RWPE2 (cell line): ENCODE measurements at regions not wholly inside any gene's neighbourhood (a gene's known extent, or its start where the extent isn't known, plus 50 kb on each side); places are given as distances from the start of the nearest gene placed in this dataset.
"Not testable (repeated sequence)": the region's sequence is repeated elsewhere in the genome, so short reads cannot be mapped to it uniquely, and the experiment has no call there.

Experiments
- ATAC-seq: fragments of 200-7000 bp; cut with Tn5 transposase; 3 replicates; pipeline ENCODE4 v1.9.1; 2021; ENCODE audit warnings: low read depth
- DNase-seq: peaks from one replicate; pipeline ENCODE4 v3.0.0-alpha.2; 2020; ENCODE audit warnings: low spot score
- H3K27ac ChIP-seq: fragments of 450-650 bp; 2 replicates; pipeline ENCODE4 v1.5.1; 2017; ENCODE audit warnings: mild to moderate bottlenecking; ENCODE audit not compliant: poor library complexity, severe bottlenecking
- H3K27me3 ChIP-seq: fragments of 250-450 bp; sonication (Bioruptor Pico); 2 replicates; pipeline ENCODE4 v1.5.1; 2021; ENCODE audit warnings: mild to moderate bottlenecking, moderate library complexity; ENCODE audit not compliant: insufficient read depth, poor library complexity, severe bottlenecking
- H3K36me3 ChIP-seq: fragments of 250-450 bp; sonication (Bioruptor Pico); 2 replicates; pipeline ENCODE4 v1.5.1; 2020; ENCODE audit warnings: low read depth, mild to moderate bottlenecking, moderate library complexity
- H3K4me1 ChIP-seq: fragments of 250-450 bp; sonication (Bioruptor Pico); 2 replicates; pipeline ENCODE4 v1.5.1; 2021; ENCODE audit warnings: mild to moderate bottlenecking, moderate library complexity; ENCODE audit not compliant: insufficient read depth, poor library complexity, severe bottlenecking
- H3K4me3 ChIP-seq: fragments of 250-450 bp; sonication (Bioruptor Pico); 2 replicates; pipeline ENCODE4 v1.5.1; 2021; ENCODE audit warnings: mild to moderate bottlenecking, moderate library complexity; ENCODE audit not compliant: severe bottlenecking
- H3K9me3 ChIP-seq: fragments of 250-450 bp; sonication (Bioruptor Pico); 2 replicates; pipeline ENCODE4 v1.5.1; 2021; ENCODE audit warnings: mild to moderate bottlenecking, moderate library complexity; ENCODE audit not compliant: severe bottlenecking
- TF ChIP-seq, protein P1 (sequence below): fragments of 450-650 bp; IDR thresholded peaks from one replicate; pipeline ENCODE4 v1.5.1; 2017; ENCODE audit warnings: mild to moderate bottlenecking, moderate library complexity; ENCODE audit not compliant: poor library complexity, severe bottlenecking

DNA sequence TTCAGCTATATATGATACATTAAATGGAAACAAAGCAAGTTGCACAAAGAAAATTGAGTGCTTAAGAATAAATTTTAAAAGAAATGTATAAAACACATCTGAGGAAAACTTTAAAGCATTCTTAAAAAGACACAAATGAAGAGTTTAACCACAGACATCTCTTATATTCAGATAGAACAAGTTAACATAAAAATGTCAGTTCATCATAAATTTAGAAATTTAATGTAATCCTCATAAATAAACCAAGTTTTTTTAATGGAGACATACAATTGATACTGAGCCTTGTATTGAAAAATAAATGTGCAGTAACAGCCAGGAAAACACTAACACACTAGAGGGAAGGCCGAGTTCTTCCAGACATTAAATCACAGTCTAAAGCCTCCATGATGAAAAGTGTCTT is 243.9 kb upstream of the MKLN1 start:
- Histone ChIP-seq H3K27ac (no peak overlapping the region), H3K27me3 (no peaks in the 10 kb centered on the region), H3K36me3 (no peaks in the 10 kb centered on the region), H3K9me3 (no peaks in the 10 kb centered on the region), H3K4me1 (no peaks in the 10 kb centered on the region), H3K4me3 (no peak overlapping the region)
- DNase-seq = no peak
- no peak for ATAC-seq
- TF ChIP-seq, protein P1, sequence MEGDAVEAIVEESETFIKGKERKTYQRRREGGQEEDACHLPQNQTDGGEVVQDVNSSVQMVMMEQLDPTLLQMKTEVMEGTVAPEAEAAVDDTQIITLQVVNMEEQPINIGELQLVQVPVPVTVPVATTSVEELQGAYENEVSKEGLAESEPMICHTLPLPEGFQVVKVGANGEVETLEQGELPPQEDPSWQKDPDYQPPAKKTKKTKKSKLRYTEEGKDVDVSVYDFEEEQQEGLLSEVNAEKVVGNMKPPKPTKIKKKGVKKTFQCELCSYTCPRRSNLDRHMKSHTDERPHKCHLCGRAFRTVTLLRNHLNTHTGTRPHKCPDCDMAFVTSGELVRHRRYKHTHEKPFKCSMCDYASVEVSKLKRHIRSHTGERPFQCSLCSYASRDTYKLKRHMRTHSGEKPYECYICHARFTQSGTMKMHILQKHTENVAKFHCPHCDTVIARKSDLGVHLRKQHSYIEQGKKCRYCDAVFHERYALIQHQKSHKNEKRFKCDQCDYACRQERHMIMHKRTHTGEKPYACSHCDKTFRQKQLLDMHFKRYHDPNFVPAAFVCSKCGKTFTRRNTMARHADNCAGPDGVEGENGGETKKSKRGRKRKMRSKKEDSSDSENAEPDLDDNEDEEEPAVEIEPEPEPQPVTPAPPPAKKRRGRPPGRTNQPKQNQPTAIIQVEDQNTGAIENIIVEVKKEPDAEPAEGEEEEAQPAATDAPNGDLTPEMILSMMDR = no peak

GRCh38 chr7:131084336-131084735 is 243.3 kb upstream of the MKLN1 start:
- DNase-seq, H3K4me1 ChIP-seq, H3K36me3 ChIP-seq: not testable (repeated sequence)

GRCh38 chr7:131087756-131088658 is 239.7 kb upstream of the MKLN1 start:
- TF ChIP-seq, protein P1 = no peak
- Histone ChIP-seq H3K27me3 (no peaks in the 10 kb centered on the region), H3K4me1 (no peaks in the 10 kb centered on the region), H3K36me3 (no peaks in the 10 kb centered on the region), H3K27ac (no peak overlapping the region), H3K9me3 (no peaks in the 10 kb centered on the region), H3K4me3 (no peak overlapping the region)
- no peak for ATAC-seq
- no peak for DNase-seq

More at GRCh38 chr7:131084336-131084735, 243.3 kb upstream of the MKLN1 start:
- H3K27me3 ChIP-seq, H3K27ac ChIP-seq, ATAC-seq, H3K4me3 ChIP-seq, H3K9me3 ChIP-seq: not testable (repeated sequence)

- Histone ChIP-seq H3K9me3 (no peaks in the 10 kb centered on the region), H3K27ac (no peak overlapping the region), H3K4me3 (no peak overlapping the region), H3K4me1 (no peaks in the 10 kb centered on the region), H3K36me3 (no peaks in the 10 kb centered on the region), H3K27me3 (no peaks in the 10 kb centered on the region)
- DNase-seq (no peak), ATAC-seq (no peak)
- TF ChIP-seq, protein P1 = no peak
These were observed 237.5 kb upstream of the MKLN1 start for GRCh38 chr7:131090188-131090587.

- ATAC-seq = no peak
- Histone ChIP-seq H3K27me3 (no peaks in the 10 kb centered on the region), H3K36me3 (no peaks in the 10 kb centered on the region)
These were observed 236.6 kb upstream of the MKLN1 start for GRCh38 chr7:131090886-131091692.

More at GRCh38 chr7:131090886-131091692, 236.6 kb upstream of the MKLN1 start:
- peaks cover 2% of the 10 kb centered on the region for H3K9me3 ChIP-seq
- no peak for DNase-seq
- H3K27ac ChIP-seq = no peak overlapping the region
- H3K4me1 ChIP-seq = no peaks in the 10 kb centered on the region
- no peak overlapping the region for H3K4me3 ChIP-seq
- TF ChIP-seq, protein P1 = no peak
